ENCODE measurements at regions not wholly inside any gene's neighbourhood (a gene's known extent, or its start where the extent isn't known, plus 50 kb on each side); places are given as distances from the start of the nearest gene placed in this dataset.

- 84% methylated on average over 4 of the region's 4 CpGs for whole genome bisulfite sequencing
- H3K9me3 ChIP-seq (ENCODE audit: control insufficient read depth in 4 of 4, low read length in 3 of 4) = peaks cover 0 to 2% (median 0%) of the 10 kb centered on the region in 4 donors
- H3K4me1 ChIP-seq (ENCODE audit: control insufficient read depth in 4 of 4, insufficient read depth in 4 of 4, low read length in 3 of 4) = no peaks in the 10 kb centered on the region
- no peaks in the 10 kb centered on the region for H3K27me3 ChIP-seq (ENCODE audit: control insufficient read depth in 4 of 4, insufficient read depth in 4 of 4, low read length in 3 of 4)
- no peak for TF ChIP-seq ZBTB33 (IDR thresholded peaks at IDR 0.05)
- TF ChIP-seq HNF4A (conservative IDR thresholded peaks at IDR 0.05) = no peak
- TF ChIP-seq GABPA (IDR thresholded peaks at IDR 0.05 in 1 of 2, conservative IDR thresholded peaks at IDR 0.05 in 1 of 2) = no peak
- TF ChIP-seq EGR1 (IDR thresholded peaks at IDR 0.05; ENCODE audit: low read depth in 2 of 2) = no peak
- no peak for TF ChIP-seq RAD21 (IDR thresholded peaks at IDR 0.05)
- no peak overlapping the region for H3K9ac ChIP-seq (ENCODE audit: low read depth in 1 of 2, low read length in 2 of 2)
- H3K36me3 ChIP-seq (ENCODE audit: control insufficient read depth in 4 of 4, insufficient read depth in 3 of 4, low read depth in 1 of 4, low read length in 3 of 4) = no peaks in the 10 kb centered on the region
- H3K4me3 ChIP-seq (ENCODE audit: low read depth in 1 of 3, low read length in 3 of 3) = no peak overlapping the region
- H3K27ac ChIP-seq (ENCODE audit: low read depth in 1 of 2, low read length in 2 of 2) = no peak overlapping the region
- DNase-seq (ENCODE audit: low spot score) = no peak
Measured at GRCh38 chr3:190984502-190985244, 122.2 kb upstream of the GMNC start.

GRCh38 chr3:190983875-190984274 lies 121.4 kb upstream of the GMNC start:
- peaks cover 0 to 2% (median 0%) of the 10 kb centered on the region in 4 donors for H3K9me3 ChIP-seq (ENCODE audit: control insufficient read depth in 4 of 4, low read length in 3 of 4)
- no peaks in the 10 kb centered on the region for H3K36me3 ChIP-seq (ENCODE audit: control insufficient read depth in 4 of 4, insufficient read depth in 3 of 4, low read depth in 1 of 4, low read length in 3 of 4)
- H3K4me1 ChIP-seq (ENCODE audit: control insufficient read depth in 4 of 4, insufficient read depth in 4 of 4, low read length in 3 of 4) = no peaks in the 10 kb centered on the region
- no peak overlapping the region for H3K27ac ChIP-seq (ENCODE audit: low read depth in 1 of 2, low read length in 2 of 2)
- H3K9ac ChIP-seq (ENCODE audit: low read depth in 1 of 2, low read length in 2 of 2) = no peak overlapping the region
- no peaks in the 10 kb centered on the region for H3K27me3 ChIP-seq (ENCODE audit: control insufficient read depth in 4 of 4, insufficient read depth in 4 of 4, low read length in 3 of 4)
- TF ChIP-seq MAX (IDR thresholded peaks at IDR 0.05) (no peak), SP1 (IDR thresholded peaks at IDR 0.05) (no peak), CTCF (IDR thresholded peaks at IDR 0.05; ENCODE audit: low read depth, low read length, missing input control) (no peak), YY1 (IDR thresholded peaks at IDR 0.05) (no peak), FOXA1 (IDR thresholded peaks at IDR 0.05) (no peak), FOXA2 (IDR thresholded peaks at IDR 0.05) (no peak), ATF3 (IDR thresholded peaks at IDR 0.05) (no peak), EGR1 (IDR thresholded peaks at IDR 0.05; ENCODE audit: low read depth in 2 of 2) (no peak), NR2F2 (IDR thresholded peaks at IDR 0.05) (no peak), HNF4G (IDR thresholded peaks at IDR 0.05) (no peak), RAD21 (IDR thresholded peaks at IDR 0.05) (no peak), HNF4A (conservative IDR thresholded peaks at IDR 0.05) (no peak), GABPA (IDR thresholded peaks at IDR 0.05 in 1 of 2, conservative IDR thresholded peaks at IDR 0.05 in 1 of 2) (no peak), RXRA (IDR thresholded peaks at IDR 0.05) (no peak), ZBTB33 (IDR thresholded peaks at IDR 0.05) (no peak), JUND (IDR thresholded peaks at IDR 0.05) (no peak)
- no peak overlapping the region for H3K4me3 ChIP-seq (ENCODE audit: low read depth in 1 of 3, low read length in 3 of 3)
- WGBS = 62% methylated on average over 1 of the region's 1 CpG
- no peak for DNase-seq (ENCODE audit: low spot score)
